Adipocyte (in vitro differentiated cells): ENCODE measurements at regions not wholly inside any gene's neighbourhood (a gene's known extent, or its start where the extent isn't known, plus 50 kb on each side); places are given as distances from the start of the nearest gene placed in this dataset.
A peak's percentile ranks its signal among the peaks of the same experiment; 100 is the strongest.

Source experiments
- DNase-seq: peaks from one replicate; pipeline ENCODE4 v3.0.0-alpha.2; 2015; ENCODE audit warnings: low read depth
- H3K27me3 ChIP-seq: replicated peaks from 2 replicates; pipeline ENCODE4 v1.7.0; 2013; ENCODE audit warnings: mild to moderate bottlenecking, low read length, moderate library complexity; ENCODE audit not compliant: control insufficient read depth, insufficient read depth
- H3K36me3 ChIP-seq: 2 replicates; pipeline ENCODE4 v1.7.0; 2013; ENCODE audit warnings: low read length, mild to moderate bottlenecking, moderate library complexity; ENCODE audit not compliant: control insufficient read depth, insufficient read depth, severe bottlenecking
- H3K4me1 ChIP-seq: 2 replicates; pipeline ENCODE4 v1.7.0; 2013; ENCODE audit warnings: mild to moderate bottlenecking, low read length, moderate library complexity; ENCODE audit not compliant: control insufficient read depth, insufficient read depth
- H3K4me3 ChIP-seq: 2 replicates; pipeline ENCODE4 v1.7.0; 2013; ENCODE audit warnings: mild to moderate bottlenecking, low read length, moderate library complexity
- H3K9ac ChIP-seq: 2 replicates; pipeline ENCODE4 v1.7.0; 2013; ENCODE audit warnings: mild to moderate bottlenecking, low read length, moderate library complexity
- H3K9me3 ChIP-seq: 2 replicates; pipeline ENCODE4 v1.7.0; 2013; ENCODE audit warnings: mild to moderate bottlenecking, low read length, moderate library complexity; ENCODE audit not compliant: control insufficient read depth

- no peaks in the 10 kb centered on the region for H3K9me3 ChIP-seq
- H3K4me1 ChIP-seq = no peaks in the 10 kb centered on the region
- H3K9ac ChIP-seq = no peak overlapping the region
- no peak overlapping the region for H3K4me3 ChIP-seq
- H3K36me3 ChIP-seq = no peaks in the 10 kb centered on the region
- DNase-seq = no peak
- H3K27me3 ChIP-seq = no peaks in the 10 kb centered on the region
Measured at GRCh38 chr18:54060343-54061005, 164.0 kb downstream of the MBD2 start.

- peak; percentile 68 for DNase-seq
- no peaks in the 10 kb centered on the region for H3K36me3 ChIP-seq
- peaks cover 3% of the 10 kb centered on the region for H3K4me1 ChIP-seq
- no peaks in the 10 kb centered on the region for H3K27me3 ChIP-seq
- H3K9me3 ChIP-seq = no peaks in the 10 kb centered on the region
- no peak overlapping the region for H3K4me3 ChIP-seq
- no peak overlapping the region for H3K9ac ChIP-seq
Measured at GRCh38 chr18:54052732-54053429, 171.6 kb downstream of the MBD2 start.

GRCh38 chr18:54052259-54052658 is 172.2 kb downstream of the MBD2 start:
- DNase-seq = no peak
- Histone ChIP-seq H3K27me3 (no peaks in the 10 kb centered on the region), H3K9me3 (no peaks in the 10 kb centered on the region), H3K9ac (no peak overlapping the region), H3K36me3 (no peaks in the 10 kb centered on the region), H3K4me3 (no peak overlapping the region), H3K4me1 (peaks cover 3% of the 10 kb centered on the region)

GRCh38 chr18:54043484-54044251 is 180.8 kb downstream of the MBD2 start:
- H3K36me3 ChIP-seq = no peaks in the 10 kb centered on the region
- H3K9me3 ChIP-seq = no peaks in the 10 kb centered on the region
- H3K4me1 ChIP-seq = peaks cover 6% of the 10 kb centered on the region
- peak; percentile 25 for DNase-seq
- no peak overlapping the region for H3K4me3 ChIP-seq
- no peak overlapping the region for H3K9ac ChIP-seq
- H3K27me3 ChIP-seq = no peaks in the 10 kb centered on the region

- Histone ChIP-seq H3K9ac (no peak overlapping the region), H3K4me1 (no peaks in the 10 kb centered on the region), H3K36me3 (no peaks in the 10 kb centered on the region), H3K9me3 (no peaks in the 10 kb centered on the region), H3K27me3 (no peaks in the 10 kb centered on the region), H3K4me3 (no peak overlapping the region)
- DNase-seq = no peak
Measured at GRCh38 chr18:54035927-54036326, 188.5 kb downstream of the MBD2 start.

- no peaks in the 10 kb centered on the region for H3K27me3 ChIP-seq
- DNase-seq = no peak
- no peak overlapping the region for H3K9ac ChIP-seq
- H3K4me3 ChIP-seq = no peak overlapping the region
- no peaks in the 10 kb centered on the region for H3K36me3 ChIP-seq
- H3K4me1 ChIP-seq = no peaks in the 10 kb centered on the region
- no peaks in the 10 kb centered on the region for H3K9me3 ChIP-seq
Measured at GRCh38 chr18:54033052-54033451, 191.4 kb downstream of the MBD2 start.

GRCh38 chr18:54032412-54032811 is 192.1 kb downstream of the MBD2 start:
- DNase-seq = no peak
- Histone ChIP-seq H3K9me3 (no peaks in the 10 kb centered on the region), H3K4me1 (no peaks in the 10 kb centered on the region), H3K9ac (no peak overlapping the region), H3K27me3 (no peaks in the 10 kb centered on the region), H3K4me3 (no peak overlapping the region), H3K36me3 (no peaks in the 10 kb centered on the region)

- no peak overlapping the region for H3K4me3 ChIP-seq
- H3K9me3 ChIP-seq = no peaks in the 10 kb centered on the region
- peaks cover 11% of the 10 kb centered on the region for H3K4me1 ChIP-seq
- no peak for DNase-seq
- H3K36me3 ChIP-seq = no peaks in the 10 kb centered on the region
- no peaks in the 10 kb centered on the region for H3K27me3 ChIP-seq
- H3K9ac ChIP-seq = no peak overlapping the region
Measured at GRCh38 chr18:54031243-54031642, 193.2 kb downstream of the MBD2 start.

- no peak overlapping the region for H3K4me3 ChIP-seq
- H3K9me3 ChIP-seq = no peaks in the 10 kb centered on the region
- H3K27me3 ChIP-seq = no peaks in the 10 kb centered on the region
- no peaks in the 10 kb centered on the region for H3K36me3 ChIP-seq
- H3K9ac ChIP-seq = no peak overlapping the region
- DNase-seq = no peak
- peaks cover 11% of the 10 kb centered on the region for H3K4me1 ChIP-seq
Measured at GRCh38 chr18:54030434-54030833, 194.0 kb downstream of the MBD2 start.

GRCh38 chr18:54023471-54023870 is 201.0 kb downstream of the MBD2 start:
- Histone ChIP-seq H3K27me3 (no peaks in the 10 kb centered on the region), H3K4me1 (peaks cover 11% of the 10 kb centered on the region), H3K36me3 (no peaks in the 10 kb centered on the region)

GRCh38 chr18:54020966-54021365 is 203.5 kb downstream of the MBD2 start:
- Histone ChIP-seq H3K27me3 (no peaks in the 10 kb centered on the region), H3K9me3 (no peaks in the 10 kb centered on the region), H3K4me3 (no peak overlapping the region), H3K4me1 (no peaks in the 10 kb centered on the region), H3K9ac (no peak overlapping the region), H3K36me3 (no peaks in the 10 kb centered on the region)
- peak; percentile 28 for DNase-seq

More at GRCh38 chr18:54023471-54023870, 201.0 kb downstream of the MBD2 start:
- Histone ChIP-seq H3K9me3 (no peaks in the 10 kb centered on the region), H3K9ac (no peak overlapping the region), H3K4me3 (no peak overlapping the region)
- peak; percentile 66 for DNase-seq
